ENCODE measurements at regions not wholly inside any gene's neighbourhood (a gene's known extent, or its start where the extent isn't known, plus 50 kb on each side); places are given as distances from the start of the nearest gene placed in this dataset.

GRCh38 chr4:106502106-106502699 lies 133.6 kb upstream of the GIMD1 start:
- no peak overlapping the region for H3K27ac ChIP-seq (ENCODE audit: low read length)
- no peak overlapping the region for H3K9ac ChIP-seq (ENCODE audit: low read depth, low read length)
- no peaks in the 10 kb centered on the region for H3K4me1 ChIP-seq (ENCODE audit: insufficient read depth, low read length)
- no peaks in the 10 kb centered on the region for H3K9me3 ChIP-seq (ENCODE audit: insufficient read depth, low read depth, low read length)
- H3K4me3 ChIP-seq (ENCODE audit: low read length): no peak overlapping the region
- H3K27me3 ChIP-seq (ENCODE audit: insufficient read depth, low read length): no peaks in the 10 kb centered on the region
- no peaks in the 10 kb centered on the region for H3K36me3 ChIP-seq (ENCODE audit: insufficient read depth, low read depth, low read length)

- Histone ChIP-seq H3K9ac (ENCODE audit: low read depth, low read length) (no peak overlapping the region), H3K27me3 (ENCODE audit: insufficient read depth, low read length) (no peaks in the 10 kb centered on the region), H3K4me3 (ENCODE audit: low read length) (no peak overlapping the region), H3K27ac (ENCODE audit: low read length) (no peak overlapping the region), H3K4me1 (ENCODE audit: insufficient read depth, low read length) (no peaks in the 10 kb centered on the region), H3K36me3 (ENCODE audit: insufficient read depth, low read depth, low read length) (no peaks in the 10 kb centered on the region), H3K9me3 (ENCODE audit: insufficient read depth, low read depth, low read length) (no peaks in the 10 kb centered on the region)
These were observed 128.7 kb upstream of the GIMD1 start for GRCh38 chr4:106497271-106497670.

GRCh38 chr4:106496061-106496460 lies 127.5 kb upstream of the GIMD1 start:
- Histone ChIP-seq H3K36me3 (ENCODE audit: insufficient read depth, low read depth, low read length) (no peaks in the 10 kb centered on the region), H3K27me3 (ENCODE audit: insufficient read depth, low read length) (no peaks in the 10 kb centered on the region), H3K9ac (ENCODE audit: low read depth, low read length) (no peak overlapping the region), H3K4me1 (ENCODE audit: insufficient read depth, low read length) (no peaks in the 10 kb centered on the region), H3K9me3 (ENCODE audit: insufficient read depth, low read depth, low read length) (no peaks in the 10 kb centered on the region), H3K27ac (ENCODE audit: low read length) (no peak overlapping the region), H3K4me3 (ENCODE audit: low read length) (no peak overlapping the region)

GRCh38 chr4:106495476-106495875 lies 126.9 kb upstream of the GIMD1 start:
- no peaks in the 10 kb centered on the region for H3K36me3 ChIP-seq (ENCODE audit: insufficient read depth, low read depth, low read length)
- no peaks in the 10 kb centered on the region for H3K27me3 ChIP-seq (ENCODE audit: insufficient read depth, low read length)
- H3K9me3 ChIP-seq (ENCODE audit: insufficient read depth, low read depth, low read length): no peaks in the 10 kb centered on the region
- no peak overlapping the region for H3K27ac ChIP-seq (ENCODE audit: low read length)
- no peaks in the 10 kb centered on the region for H3K4me1 ChIP-seq (ENCODE audit: insufficient read depth, low read length)
- H3K9ac ChIP-seq (ENCODE audit: low read depth, low read length): no peak overlapping the region
- no peak overlapping the region for H3K4me3 ChIP-seq (ENCODE audit: low read length)

- Histone ChIP-seq H3K36me3 (ENCODE audit: insufficient read depth, low read depth, low read length) (no peaks in the 10 kb centered on the region), H3K9me3 (ENCODE audit: insufficient read depth, low read depth, low read length) (no peaks in the 10 kb centered on the region), H3K4me3 (ENCODE audit: low read length) (no peak overlapping the region), H3K4me1 (ENCODE audit: insufficient read depth, low read length) (no peaks in the 10 kb centered on the region), H3K27ac (ENCODE audit: low read length) (no peak overlapping the region), H3K9ac (ENCODE audit: low read depth, low read length) (no peak overlapping the region), H3K27me3 (ENCODE audit: insufficient read depth, low read length) (no peaks in the 10 kb centered on the region)
These were observed 125.5 kb upstream of the GIMD1 start for GRCh38 chr4:106494066-106494465.

- H3K36me3 ChIP-seq (ENCODE audit: insufficient read depth, low read depth, low read length): no peaks in the 10 kb centered on the region
- no peaks in the 10 kb centered on the region for H3K4me1 ChIP-seq (ENCODE audit: insufficient read depth, low read length)
- no peak overlapping the region for H3K27ac ChIP-seq (ENCODE audit: low read length)
- no peak overlapping the region for H3K9ac ChIP-seq (ENCODE audit: low read depth, low read length)
- no peak overlapping the region for H3K4me3 ChIP-seq (ENCODE audit: low read length)
- H3K27me3 ChIP-seq (ENCODE audit: insufficient read depth, low read length): no peaks in the 10 kb centered on the region
- H3K9me3 ChIP-seq (ENCODE audit: insufficient read depth, low read depth, low read length): no peaks in the 10 kb centered on the region
These were observed 124.5 kb upstream of the GIMD1 start for GRCh38 chr4:106493086-106493485.

- no peaks in the 10 kb centered on the region for H3K27me3 ChIP-seq (ENCODE audit: insufficient read depth, low read length)
These were observed 118.0 kb upstream of the GIMD1 start for GRCh38 chr4:106486533-106486932.

GRCh38 chr4:106481801-106482200 lies 113.2 kb upstream of the GIMD1 start:
- no peaks in the 10 kb centered on the region for H3K9me3 ChIP-seq (ENCODE audit: insufficient read depth, low read depth, low read length)
- H3K4me1 ChIP-seq (ENCODE audit: insufficient read depth, low read length): peaks cover 9% of the 10 kb centered on the region
- H3K9ac ChIP-seq (ENCODE audit: low read depth, low read length): no peak overlapping the region
- H3K4me3 ChIP-seq (ENCODE audit: low read length): no peak overlapping the region
- H3K36me3 ChIP-seq (ENCODE audit: insufficient read depth, low read depth, low read length): no peaks in the 10 kb centered on the region
- H3K27ac ChIP-seq (ENCODE audit: low read length): no peak overlapping the region
- no peaks in the 10 kb centered on the region for H3K27me3 ChIP-seq (ENCODE audit: insufficient read depth, low read length)

More at GRCh38 chr4:106486533-106486932, 118.0 kb upstream of the GIMD1 start:
- Histone ChIP-seq H3K36me3 (ENCODE audit: insufficient read depth, low read depth, low read length) (no peaks in the 10 kb centered on the region), H3K4me1 (ENCODE audit: insufficient read depth, low read length) (peaks cover 16% of the 10 kb centered on the region), H3K9me3 (ENCODE audit: insufficient read depth, low read depth, low read length) (no peaks in the 10 kb centered on the region), H3K4me3 (ENCODE audit: low read length) (peak overlapping the region; percentile 28; the same call in 1 of the 2 replicates), H3K9ac (ENCODE audit: low read depth, low read length) (no peak overlapping the region), H3K27ac (ENCODE audit: low read length) (no peak overlapping the region)

- Histone ChIP-seq H3K36me3 (ENCODE audit: insufficient read depth, low read depth, low read length) (no peaks in the 10 kb centered on the region), H3K4me1 (ENCODE audit: insufficient read depth, low read length) (no peaks in the 10 kb centered on the region), H3K27ac (ENCODE audit: low read length) (no peak overlapping the region), H3K9ac (ENCODE audit: low read depth, low read length) (no peak overlapping the region), H3K9me3 (ENCODE audit: insufficient read depth, low read depth, low read length) (no peaks in the 10 kb centered on the region), H3K4me3 (ENCODE audit: low read length) (no peak overlapping the region), H3K27me3 (ENCODE audit: insufficient read depth, low read length) (no peaks in the 10 kb centered on the region)
These were observed 109.6 kb upstream of the GIMD1 start for GRCh38 chr4:106478152-106478551.

GRCh38 chr4:106476741-106477140 lies 108.2 kb upstream of the GIMD1 start:
- H3K9me3 ChIP-seq (ENCODE audit: insufficient read depth, low read depth, low read length): no peaks in the 10 kb centered on the region
- no peak overlapping the region for H3K27ac ChIP-seq (ENCODE audit: low read length)
- H3K27me3 ChIP-seq (ENCODE audit: insufficient read depth, low read length): no peaks in the 10 kb centered on the region
- no peak overlapping the region for H3K9ac ChIP-seq (ENCODE audit: low read depth, low read length)
- no peaks in the 10 kb centered on the region for H3K36me3 ChIP-seq (ENCODE audit: insufficient read depth, low read depth, low read length)
- H3K4me1 ChIP-seq (ENCODE audit: insufficient read depth, low read length): no peaks in the 10 kb centered on the region
- no peak overlapping the region for H3K4me3 ChIP-seq (ENCODE audit: low read length)

- H3K4me3 ChIP-seq (ENCODE audit: low read length): no peak overlapping the region
- no peaks in the 10 kb centered on the region for H3K4me1 ChIP-seq (ENCODE audit: insufficient read depth, low read length)
- no peak overlapping the region for H3K27ac ChIP-seq (ENCODE audit: low read length)
- no peaks in the 10 kb centered on the region for H3K9me3 ChIP-seq (ENCODE audit: insufficient read depth, low read depth, low read length)
- no peaks in the 10 kb centered on the region for H3K27me3 ChIP-seq (ENCODE audit: insufficient read depth, low read length)
- no peaks in the 10 kb centered on the region for H3K36me3 ChIP-seq (ENCODE audit: insufficient read depth, low read depth, low read length)
- no peak overlapping the region for H3K9ac ChIP-seq (ENCODE audit: low read depth, low read length)
These were observed 104.9 kb upstream of the GIMD1 start for GRCh38 chr4:106473515-106473914.

GRCh38 chr4:106471151-106471550 lies 102.6 kb upstream of the GIMD1 start:
- H3K9me3 ChIP-seq (ENCODE audit: insufficient read depth, low read depth, low read length): no peaks in the 10 kb centered on the region
- H3K27ac ChIP-seq (ENCODE audit: low read length): no peak overlapping the region
- H3K9ac ChIP-seq (ENCODE audit: low read depth, low read length): no peak overlapping the region
- H3K4me3 ChIP-seq (ENCODE audit: low read length): no peak overlapping the region
- H3K4me1 ChIP-seq (ENCODE audit: insufficient read depth, low read length): no peaks in the 10 kb centered on the region
- no peaks in the 10 kb centered on the region for H3K36me3 ChIP-seq (ENCODE audit: insufficient read depth, low read depth, low read length)
- H3K27me3 ChIP-seq (ENCODE audit: insufficient read depth, low read length): no peaks in the 10 kb centered on the region
